ENCODE measurements at regions not wholly inside any gene's neighbourhood (a gene's known extent, or its start where the extent isn't known, plus 50 kb on each side); places are given as distances from the start of the nearest gene placed in this dataset.
"Not testable (repeated sequence)": the region's sequence is repeated elsewhere in the genome, so short reads cannot be mapped to it uniquely, and the experiment has no call there.

DNA sequence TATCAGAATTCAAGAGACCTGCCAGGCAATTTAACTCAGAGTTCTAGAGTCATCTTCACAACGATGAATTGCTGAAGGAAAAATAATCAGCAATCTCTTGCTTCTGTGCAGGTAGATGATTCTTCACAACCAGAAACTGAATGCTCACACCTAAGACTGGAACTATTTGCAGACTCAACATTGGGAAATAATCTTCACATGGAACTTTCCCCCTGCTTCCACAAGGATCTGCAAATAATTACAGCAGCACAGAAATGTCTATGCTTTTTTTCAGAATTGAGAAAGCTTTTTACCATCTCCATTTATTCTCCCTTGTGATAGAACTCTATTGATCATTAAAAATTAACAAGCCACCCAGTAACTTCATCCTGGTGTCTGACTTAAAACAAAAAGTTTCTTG lies 282.8 kb downstream of the AHR start:
- H3K36me3 ChIP-seq, result no peaks in the 10 kb centered on the region
- no peaks in the 10 kb centered on the region for H3K27me3 ChIP-seq
- no peak overlapping the region for H3K27ac ChIP-seq
- H3K4me1 ChIP-seq, result no peaks in the 10 kb centered on the region
- H3K9me3 ChIP-seq, result no peaks in the 10 kb centered on the region
- H3K4me3 ChIP-seq, result no peak overlapping the region
- DNase-seq, result no peak
- no peak for TF ChIP-seq POLR2A (IDR thresholded peaks at IDR 0.05)
- TF ChIP-seq CTCF (IDR thresholded peaks at IDR 0.05), result no peak

DNA sequence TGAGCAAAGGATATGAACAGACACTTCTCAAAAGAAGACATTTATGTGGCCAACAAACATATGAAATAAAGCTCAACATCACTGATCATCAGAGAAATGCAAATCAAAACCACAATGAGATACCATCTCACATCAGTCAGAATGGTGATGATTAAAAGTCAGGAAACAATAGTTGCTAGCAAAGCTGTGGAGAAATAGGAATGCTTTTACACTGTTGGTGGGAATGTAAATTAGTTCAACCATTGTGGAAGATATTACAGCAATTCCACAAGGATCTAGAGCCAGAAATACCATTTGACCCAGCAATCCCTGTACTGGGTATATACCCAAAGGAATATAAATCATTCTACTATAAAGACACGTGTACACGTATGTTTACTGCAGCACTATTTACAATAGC lies 284.2 kb downstream of the AHR start:
- H3K27me3 ChIP-seq, H3K4me1 ChIP-seq, H3K4me3 ChIP-seq, H3K9me3 ChIP-seq, H3K36me3 ChIP-seq, H3K27ac ChIP-seq, DNase-seq: not testable (repeated sequence)

DNA sequence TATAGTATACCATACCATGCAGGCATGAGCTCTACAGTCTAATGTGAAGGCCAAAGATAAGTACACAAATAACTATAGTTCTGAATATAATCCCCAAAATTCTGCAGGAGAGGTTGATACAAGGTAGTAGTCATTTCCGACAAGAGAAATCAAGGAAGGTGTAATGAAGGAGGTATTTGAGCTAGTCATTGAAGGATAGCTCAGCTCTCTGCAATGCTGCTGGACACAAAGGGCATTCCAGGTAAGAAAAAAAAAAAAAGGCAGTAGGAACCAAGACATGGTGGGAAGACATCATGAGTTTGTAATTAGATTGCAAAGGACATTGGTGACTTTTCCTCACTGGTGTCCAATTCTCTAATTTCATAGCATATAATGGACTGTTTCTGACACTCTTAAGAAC lies 285.3 kb downstream of the AHR start:
- no peaks in the 10 kb centered on the region for H3K4me1 ChIP-seq
- no peaks in the 10 kb centered on the region for H3K9me3 ChIP-seq
- H3K36me3 ChIP-seq, result no peaks in the 10 kb centered on the region
- TF ChIP-seq CTCF (IDR thresholded peaks at IDR 0.05) (no peak), POLR2A (IDR thresholded peaks at IDR 0.05) (no peak)
- no peak overlapping the region for H3K27ac ChIP-seq
- no peak for DNase-seq
- H3K4me3 ChIP-seq, result no peak overlapping the region
- no peaks in the 10 kb centered on the region for H3K27me3 ChIP-seq

GRCh38 chr7:17584822-17585221 lies 286.4 kb downstream of the AHR start:
- DNase-seq, result no peak
- H3K4me1 ChIP-seq, result no peaks in the 10 kb centered on the region

DNA sequence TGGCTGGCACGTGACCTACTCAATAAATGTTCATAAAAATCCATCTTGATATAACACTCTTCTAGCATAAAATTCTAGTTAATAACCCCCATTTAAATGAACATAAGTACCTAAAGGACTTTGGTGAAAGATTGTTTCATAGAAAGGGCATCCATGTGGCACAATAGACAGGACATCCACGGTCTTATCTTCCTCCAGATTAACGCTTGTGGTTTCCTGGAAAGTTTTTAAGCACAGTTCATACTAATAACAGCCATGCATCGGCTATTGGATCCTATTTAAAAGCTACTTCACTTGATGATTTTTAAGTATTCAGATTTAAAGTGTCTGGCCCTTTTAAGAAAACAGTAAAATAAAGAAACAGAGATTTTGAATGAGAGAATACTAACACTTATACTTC lies 288.3 kb downstream of the AHR start:
- no peak overlapping the region for H3K27ac ChIP-seq
- no peaks in the 10 kb centered on the region for H3K36me3 ChIP-seq
- H3K4me1 ChIP-seq, result no peaks in the 10 kb centered on the region
- TF ChIP-seq POLR2A (IDR thresholded peaks at IDR 0.05), result no peak
- no peak for TF ChIP-seq CTCF (IDR thresholded peaks at IDR 0.05)
- H3K4me3 ChIP-seq, result no peak overlapping the region
- H3K27me3 ChIP-seq, result no peaks in the 10 kb centered on the region
- DNase-seq, result no peak
- no peaks in the 10 kb centered on the region for H3K9me3 ChIP-seq

More at GRCh38 chr7:17584822-17585221, 286.4 kb downstream of the AHR start:
- no peaks in the 10 kb centered on the region for H3K27me3 ChIP-seq
- H3K27ac ChIP-seq, result no peak overlapping the region
- no peak overlapping the region for H3K4me3 ChIP-seq
- TF ChIP-seq POLR2A (IDR thresholded peaks at IDR 0.05) (no peak), CTCF (IDR thresholded peaks at IDR 0.05) (no peak)
- H3K9me3 ChIP-seq, result no peaks in the 10 kb centered on the region
- no peaks in the 10 kb centered on the region for H3K36me3 ChIP-seq

GRCh38 chr7:17588730-17589129 lies 290.3 kb downstream of the AHR start:
- no peak overlapping the region for H3K27ac ChIP-seq
- DNase-seq, result no peak

More at GRCh38 chr7:17588730-17589129, 290.3 kb downstream of the AHR start:
- no peaks in the 10 kb centered on the region for H3K4me1 ChIP-seq
- no peaks in the 10 kb centered on the region for H3K27me3 ChIP-seq
- TF ChIP-seq CTCF (IDR thresholded peaks at IDR 0.05) (no peak), POLR2A (IDR thresholded peaks at IDR 0.05) (no peak)
- H3K9me3 ChIP-seq, result no peaks in the 10 kb centered on the region
- no peak overlapping the region for H3K4me3 ChIP-seq
- H3K36me3 ChIP-seq, result no peaks in the 10 kb centered on the region
